Progenitor cell of endocrine pancreas (in vitro differentiated cells): ENCODE measurements at regions not wholly inside any gene's neighbourhood (a gene's known extent, or its start where the extent isn't known, plus 50 kb on each side); places are given as distances from the start of the nearest gene placed in this dataset.
"Not testable (repeated sequence)": the region's sequence is repeated elsewhere in the genome, so short reads cannot be mapped to it uniquely, and the experiment has no call there.

Experiments used
- DNase-seq: peaks from one replicate; pipeline ENCODE4 v3.0.0; 2021; ENCODE audit warnings: low spot score; ENCODE audit not compliant: unreplicated experiment
- H3K27ac Mint-ChIP-seq: 2 replicates; pipeline ENCODE4 v1.8.0; 2021; ENCODE audit warnings: mild to moderate bottlenecking, moderate library complexity, mixed read lengths
- H3K27me3 Mint-ChIP-seq: 2 replicates; pipeline ENCODE4 v1.8.0; 2021; ENCODE audit warnings: mixed read lengths
- H3K36me3 Mint-ChIP-seq: 2 replicates; pipeline ENCODE4 v1.8.0; 2022; ENCODE audit warnings: mixed read lengths; ENCODE audit not compliant: insufficient read depth
- H3K4me1 Mint-ChIP-seq: 2 replicates; pipeline ENCODE4 v1.8.0; 2021; ENCODE audit warnings: low read depth, mixed read lengths
- H3K4me3 Mint-ChIP-seq: 2 replicates; pipeline ENCODE4 v1.8.0; 2021; ENCODE audit warnings: low read depth, mild to moderate bottlenecking, moderate library complexity, mixed read lengths
- H3K9me3 Mint-ChIP-seq: 2 replicates; pipeline ENCODE4 v1.8.0; 2021; ENCODE audit warnings: low read depth, mixed read lengths
- TF ChIP-seq, protein P1 (sequence below): fragments of 200-600 bp; sonication (generic); IDR thresholded peaks from one replicate; pipeline ENCODE4 v1.5.0; 2021; ENCODE audit warnings: antibody characterized with exemption, mild to moderate bottlenecking; ENCODE audit not compliant: unreplicated experiment

- not testable (repeated sequence) for H3K36me3 Mint-ChIP-seq, H3K4me1 Mint-ChIP-seq, H3K27me3 Mint-ChIP-seq, H3K4me3 Mint-ChIP-seq, H3K27ac Mint-ChIP-seq
- peak; percentile 24 for DNase-seq
- peaks cover 25% of the 10 kb centered on the region for H3K9me3 Mint-ChIP-seq
- TF ChIP-seq, protein P1, sequence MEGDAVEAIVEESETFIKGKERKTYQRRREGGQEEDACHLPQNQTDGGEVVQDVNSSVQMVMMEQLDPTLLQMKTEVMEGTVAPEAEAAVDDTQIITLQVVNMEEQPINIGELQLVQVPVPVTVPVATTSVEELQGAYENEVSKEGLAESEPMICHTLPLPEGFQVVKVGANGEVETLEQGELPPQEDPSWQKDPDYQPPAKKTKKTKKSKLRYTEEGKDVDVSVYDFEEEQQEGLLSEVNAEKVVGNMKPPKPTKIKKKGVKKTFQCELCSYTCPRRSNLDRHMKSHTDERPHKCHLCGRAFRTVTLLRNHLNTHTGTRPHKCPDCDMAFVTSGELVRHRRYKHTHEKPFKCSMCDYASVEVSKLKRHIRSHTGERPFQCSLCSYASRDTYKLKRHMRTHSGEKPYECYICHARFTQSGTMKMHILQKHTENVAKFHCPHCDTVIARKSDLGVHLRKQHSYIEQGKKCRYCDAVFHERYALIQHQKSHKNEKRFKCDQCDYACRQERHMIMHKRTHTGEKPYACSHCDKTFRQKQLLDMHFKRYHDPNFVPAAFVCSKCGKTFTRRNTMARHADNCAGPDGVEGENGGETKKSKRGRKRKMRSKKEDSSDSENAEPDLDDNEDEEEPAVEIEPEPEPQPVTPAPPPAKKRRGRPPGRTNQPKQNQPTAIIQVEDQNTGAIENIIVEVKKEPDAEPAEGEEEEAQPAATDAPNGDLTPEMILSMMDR = peak; percentile 52
Observed at GRCh38 chr1:170457325-170458050, 74.5 kb upstream of the GORAB start.

DNA sequence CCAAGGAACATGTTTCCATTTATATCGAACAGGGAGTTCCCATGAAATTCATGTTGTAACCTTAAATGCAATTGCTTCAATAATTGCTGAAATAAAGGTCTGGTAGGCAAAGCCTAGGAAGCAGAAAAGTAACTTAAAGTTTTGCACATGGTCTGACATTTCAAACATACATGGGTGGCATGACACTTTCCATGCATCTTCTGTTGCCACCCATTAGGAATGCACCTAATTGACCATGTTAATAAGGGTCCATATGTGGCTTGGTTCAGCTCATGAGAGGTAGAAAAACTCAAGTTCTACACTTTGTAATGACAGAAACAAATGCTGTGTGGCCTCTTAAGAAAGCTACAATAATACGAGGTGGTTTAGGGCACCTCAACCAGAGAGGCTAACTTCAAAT is 72.0 kb upstream of the GORAB start:
- no peaks in the 10 kb centered on the region for H3K27me3 Mint-ChIP-seq
- peaks cover 7% of the 10 kb centered on the region for H3K4me1 Mint-ChIP-seq
- H3K9me3 Mint-ChIP-seq = peaks cover 11% of the 10 kb centered on the region
- H3K36me3 Mint-ChIP-seq = peaks cover 2% of the 10 kb centered on the region
- DNase-seq = no peak
- H3K27ac Mint-ChIP-seq = no peak overlapping the region
- TF ChIP-seq, protein P1 = no peak
- H3K4me3 Mint-ChIP-seq = no peak overlapping the region

- H3K4me3 Mint-ChIP-seq = no peak overlapping the region
Observed at GRCh38 chr1:170460414-170461155, 71.4 kb upstream of the GORAB start.

DNA sequence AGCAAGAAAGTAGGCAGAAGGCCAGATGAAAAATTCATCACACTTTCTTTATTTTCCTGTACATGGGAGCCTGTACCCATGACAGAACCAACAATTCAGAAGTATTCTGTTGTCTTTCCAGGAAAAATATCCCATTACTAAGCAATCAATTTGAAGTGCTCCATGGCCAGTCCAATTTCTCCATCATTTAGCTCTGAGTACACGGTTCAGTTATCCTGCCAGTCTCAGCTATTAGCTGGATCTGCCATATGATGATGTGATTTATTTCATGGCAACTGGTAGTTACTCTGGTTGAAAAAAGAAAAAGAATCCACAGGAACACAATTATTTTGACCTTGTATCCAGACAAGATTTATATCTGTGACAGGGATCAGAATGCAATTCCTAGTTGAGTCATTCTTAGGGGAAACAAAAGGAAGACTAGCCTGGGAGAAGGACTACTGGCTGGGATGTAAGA is 70.6 kb upstream of the GORAB start:
- TF ChIP-seq, protein P1 = no peak
- DNase-seq = no peak
- Mint-ChIP-seq H3K27me3 (no peaks in the 10 kb centered on the region), H3K4me3 (no peak overlapping the region), H3K27ac (no peak overlapping the region), H3K36me3 (peaks cover 2% of the 10 kb centered on the region), H3K4me1 (peaks cover 7% of the 10 kb centered on the region), H3K9me3 (peaks cover 10% of the 10 kb centered on the region)

More at GRCh38 chr1:170460414-170461155, 71.4 kb upstream of the GORAB start:
- no peak overlapping the region for H3K27ac Mint-ChIP-seq
- H3K27me3 Mint-ChIP-seq = no peaks in the 10 kb centered on the region
- H3K4me1 Mint-ChIP-seq = peaks cover 7% of the 10 kb centered on the region
- H3K9me3 Mint-ChIP-seq = peaks cover 10% of the 10 kb centered on the region
- peaks cover 2% of the 10 kb centered on the region for H3K36me3 Mint-ChIP-seq
- DNase-seq = no peak
- TF ChIP-seq, protein P1 = no peak

DNA sequence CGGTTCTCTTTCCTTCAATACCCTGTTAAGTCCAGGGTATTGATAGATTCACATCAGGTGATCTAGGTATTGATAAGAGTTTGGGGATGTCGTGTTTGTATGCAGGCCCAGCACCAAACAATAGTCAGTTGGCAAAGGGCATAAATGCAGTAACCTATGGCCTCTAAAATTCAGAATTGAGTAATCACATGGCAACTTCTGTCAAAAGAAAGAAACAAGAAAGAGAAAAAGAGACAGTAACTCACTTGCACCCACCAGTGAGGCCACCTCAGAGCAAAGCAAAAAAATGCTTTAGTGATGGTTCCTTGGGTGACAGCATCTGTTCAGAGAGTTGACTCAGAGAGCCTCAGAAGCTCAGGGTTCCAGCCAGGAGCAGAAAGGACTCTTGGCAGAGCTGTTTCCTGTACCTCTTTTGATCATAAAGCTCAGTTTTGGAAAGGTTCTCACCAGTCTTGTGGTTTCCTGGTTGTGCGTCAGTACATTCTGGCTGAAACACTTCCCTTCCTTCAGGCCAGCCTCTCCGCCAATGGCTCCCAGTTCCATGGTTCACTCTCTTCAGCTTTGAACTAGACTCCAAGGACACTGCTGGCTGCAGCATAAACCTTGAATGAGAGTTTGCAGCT is 70.1 kb upstream of the GORAB start:
- Mint-ChIP-seq H3K9me3 (peaks cover 10% of the 10 kb centered on the region), H3K27ac (no peak overlapping the region), H3K36me3 (peaks cover 2% of the 10 kb centered on the region), H3K4me1 (peaks cover 7% of the 10 kb centered on the region), H3K27me3 (no peaks in the 10 kb centered on the region), H3K4me3 (no peak overlapping the region)
- DNase-seq = no peak
- TF ChIP-seq, protein P1 = no peak
